AG09309 (cell line): ENCODE measurements at regions not wholly inside any gene's neighbourhood (a gene's known extent, or its start where the extent isn't known, plus 50 kb on each side); places are given as distances from the start of the nearest gene placed in this dataset.

Experiments used
- DNase-seq: peaks from one replicate; pipeline ENCODE4 v3.0.0-alpha.2; 2010; ENCODE audit warnings: low read depth
- H3K4me3 ChIP-seq: 2 replicates; pipeline ENCODE4 v1.5.1; 2011; ENCODE audit warnings: mild to moderate bottlenecking, low read depth, low read length, moderate library complexity; ENCODE audit not compliant: control insufficient read depth
- TF ChIP-seq, protein P1 (sequence below): IDR thresholded peaks from 2 replicates; pipeline ENCODE4 v1.5.1; 2011; ENCODE audit warnings: mild to moderate bottlenecking, low read depth, low read length, inconsistent platforms; ENCODE audit not compliant: insufficient read depth, control insufficient read depth; ENCODE audit errors: missing control alignments

DNA sequence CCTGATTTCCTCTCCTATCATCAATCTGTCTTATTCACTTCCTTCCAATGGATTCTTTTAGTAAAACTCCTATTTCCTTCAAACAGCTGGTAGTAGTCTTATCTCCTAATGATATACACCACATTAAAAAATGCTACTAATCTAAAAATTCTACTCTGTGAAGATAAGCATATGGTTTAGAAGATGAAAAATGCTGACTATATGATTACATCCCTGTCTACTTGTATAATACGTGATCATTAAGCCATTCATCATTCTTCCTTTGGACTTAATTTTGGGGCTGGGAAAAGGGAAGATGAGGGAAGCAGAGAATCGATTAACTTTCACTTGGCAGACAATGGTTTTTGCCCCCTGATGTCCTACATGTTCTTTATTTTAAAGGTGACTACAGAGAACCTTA lies 453.1 kb downstream of the NSUN3 start:
- TF ChIP-seq, protein P1, sequence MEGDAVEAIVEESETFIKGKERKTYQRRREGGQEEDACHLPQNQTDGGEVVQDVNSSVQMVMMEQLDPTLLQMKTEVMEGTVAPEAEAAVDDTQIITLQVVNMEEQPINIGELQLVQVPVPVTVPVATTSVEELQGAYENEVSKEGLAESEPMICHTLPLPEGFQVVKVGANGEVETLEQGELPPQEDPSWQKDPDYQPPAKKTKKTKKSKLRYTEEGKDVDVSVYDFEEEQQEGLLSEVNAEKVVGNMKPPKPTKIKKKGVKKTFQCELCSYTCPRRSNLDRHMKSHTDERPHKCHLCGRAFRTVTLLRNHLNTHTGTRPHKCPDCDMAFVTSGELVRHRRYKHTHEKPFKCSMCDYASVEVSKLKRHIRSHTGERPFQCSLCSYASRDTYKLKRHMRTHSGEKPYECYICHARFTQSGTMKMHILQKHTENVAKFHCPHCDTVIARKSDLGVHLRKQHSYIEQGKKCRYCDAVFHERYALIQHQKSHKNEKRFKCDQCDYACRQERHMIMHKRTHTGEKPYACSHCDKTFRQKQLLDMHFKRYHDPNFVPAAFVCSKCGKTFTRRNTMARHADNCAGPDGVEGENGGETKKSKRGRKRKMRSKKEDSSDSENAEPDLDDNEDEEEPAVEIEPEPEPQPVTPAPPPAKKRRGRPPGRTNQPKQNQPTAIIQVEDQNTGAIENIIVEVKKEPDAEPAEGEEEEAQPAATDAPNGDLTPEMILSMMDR: no peak
- no peak for DNase-seq

DNA sequence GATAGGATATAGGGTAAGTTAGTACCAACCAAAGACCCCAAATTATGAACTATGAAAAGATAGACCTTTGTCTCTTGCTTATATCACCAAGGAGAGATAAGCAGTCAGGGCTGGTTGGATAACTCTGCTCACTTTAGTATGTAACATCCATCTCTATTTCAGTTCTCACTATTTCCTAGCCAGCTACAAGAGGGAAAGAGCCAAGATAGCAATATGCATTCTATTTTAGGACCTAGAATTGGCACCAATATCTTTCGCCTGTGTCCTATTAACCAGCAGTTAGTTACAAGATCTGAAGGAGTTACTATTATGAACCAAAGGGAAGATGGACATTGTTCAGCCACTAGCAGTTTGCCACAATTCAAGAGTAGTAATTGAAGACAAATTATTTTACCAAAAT lies 457.5 kb downstream of the NSUN3 start:
- no peak overlapping the region for H3K4me3 ChIP-seq
- no peak for DNase-seq
- TF ChIP-seq, protein P1: no peak

More for the DNA sequence above, 453.1 kb downstream of the NSUN3 start:
- H3K4me3 ChIP-seq: no peak overlapping the region

DNA sequence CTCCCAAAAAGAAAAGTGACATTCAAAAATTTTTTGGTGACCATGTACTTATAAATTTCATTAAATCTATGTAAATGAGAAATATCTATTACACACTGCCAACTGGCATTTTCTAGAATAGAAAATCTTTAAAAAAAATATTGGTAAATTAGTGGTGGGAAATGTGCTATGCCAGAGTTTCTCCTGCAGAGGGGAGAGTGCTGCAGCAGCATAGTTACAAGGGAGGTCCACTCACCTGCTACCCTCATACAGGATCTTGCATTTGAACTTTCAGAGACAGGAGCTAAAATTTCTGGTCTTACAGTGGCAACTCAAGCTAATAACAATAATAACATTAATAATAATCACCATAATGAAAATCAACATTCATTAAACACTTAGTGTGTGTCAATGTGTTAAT lies 459.6 kb downstream of the NSUN3 start:
- no peak overlapping the region for H3K4me3 ChIP-seq
- TF ChIP-seq, protein P1: no peak
- no peak for DNase-seq

DNA sequence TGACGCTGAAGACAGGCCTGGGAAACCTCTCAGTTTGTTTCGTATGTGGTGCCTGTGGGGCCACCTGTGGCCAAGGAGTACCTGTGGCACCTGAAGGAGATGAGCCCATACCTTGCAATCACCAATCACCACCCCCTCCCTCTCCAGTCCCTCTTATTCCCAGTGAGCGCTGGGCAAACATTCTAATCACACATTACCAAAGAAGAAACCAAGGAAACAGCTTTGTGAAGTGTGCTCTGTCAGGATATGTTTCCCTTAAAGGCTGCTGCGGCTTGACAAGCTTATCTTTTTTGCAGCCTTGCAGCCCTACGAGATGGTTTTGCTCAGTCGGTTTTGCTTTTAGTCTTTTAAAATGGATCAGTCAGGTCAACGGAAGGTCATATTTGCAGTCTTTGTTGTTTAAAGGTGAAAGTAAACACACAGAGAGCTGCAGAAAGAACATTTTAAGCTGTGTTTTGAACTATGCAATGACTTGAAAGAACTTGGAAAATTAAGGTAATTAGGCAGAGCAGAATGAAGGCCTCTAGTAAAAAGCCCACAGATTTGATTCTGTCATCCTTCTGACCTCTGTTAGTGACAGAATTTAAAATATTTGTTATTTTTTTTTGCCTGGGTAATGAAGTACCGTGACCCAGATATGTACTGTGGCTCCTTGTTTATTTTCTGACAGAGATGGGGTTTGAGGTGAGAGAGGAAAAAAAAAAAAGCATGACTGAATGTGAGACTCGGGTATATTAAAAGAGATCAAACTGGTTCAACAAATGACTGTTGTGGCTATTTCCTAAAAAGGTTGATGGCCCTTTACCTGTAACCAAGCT lies 461.4 kb downstream of the NSUN3 start:
- TF ChIP-seq, protein P1: no peak
- H3K4me3 ChIP-seq: no peak overlapping the region
- DNase-seq: no peak

DNA sequence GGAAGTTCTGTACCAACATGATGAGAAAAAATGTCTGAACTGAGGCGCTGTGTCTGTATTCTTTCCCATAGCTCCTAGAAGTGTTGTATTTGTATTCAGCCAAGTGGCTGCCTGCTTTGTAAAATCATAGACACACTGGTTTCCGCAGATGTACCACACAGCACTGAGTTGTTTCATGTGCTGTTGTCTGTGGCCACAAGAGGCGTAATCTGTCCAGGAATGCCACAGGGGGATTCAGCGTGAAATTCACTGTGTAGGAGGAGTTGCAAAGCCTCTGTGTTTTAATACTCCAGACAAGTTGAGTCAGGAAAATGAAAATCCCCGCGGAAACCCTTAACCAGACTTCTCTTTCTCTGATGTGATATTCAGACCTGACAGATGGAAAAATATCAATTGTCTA lies 462.2 kb downstream of the NSUN3 start:
- no peak for DNase-seq
- H3K4me3 ChIP-seq: no peak overlapping the region
- TF ChIP-seq, protein P1: no peak

DNA sequence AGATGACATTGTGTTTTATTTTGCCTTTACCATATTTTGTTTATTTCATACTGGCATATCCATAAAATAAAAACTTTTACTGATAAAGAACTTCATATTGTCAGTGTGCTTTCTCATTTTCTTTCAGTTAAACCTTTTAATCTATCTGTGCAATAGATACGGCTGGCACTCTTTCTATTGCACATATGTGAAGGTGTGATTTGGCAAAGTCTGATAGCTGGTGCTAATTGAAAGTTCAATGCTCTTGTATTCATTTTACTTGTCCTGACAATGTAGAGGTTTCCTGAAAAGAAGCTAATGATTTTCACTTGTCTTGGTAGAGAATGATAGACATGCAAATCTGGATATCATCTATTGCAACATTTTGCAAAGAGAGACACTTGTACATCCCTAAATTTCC lies 467.0 kb downstream of the NSUN3 start:
- no peak for DNase-seq
- no peak overlapping the region for H3K4me3 ChIP-seq
- TF ChIP-seq, protein P1: no peak
